ENCODE measurements at regions not wholly inside any gene's neighbourhood (a gene's known extent, or its start where the extent isn't known, plus 50 kb on each side); places are given as distances from the start of the nearest gene placed in this dataset.

GRCh38 chr20:48463916-48464315 lies 363.9 kb downstream of the PREX1 start:
- DNase-seq (ENCODE audit: low spot score): peak; percentile 70

GRCh38 chr20:48463096-48463720 lies 364.6 kb downstream of the PREX1 start:
- DNase-seq (ENCODE audit: low spot score): peak; percentile 44

GRCh38 chr20:48461735-48462119 lies 366.1 kb downstream of the PREX1 start:
- DNase-seq (ENCODE audit: low spot score): no peak

GRCh38 chr20:48461091-48461734 lies 366.6 kb downstream of the PREX1 start:
- DNase-seq (ENCODE audit: low spot score): peak; percentile 42

- no peak for DNase-seq (ENCODE audit: low spot score)
Measured at GRCh38 chr20:48460681-48461080, 367.1 kb downstream of the PREX1 start.

- no peak for DNase-seq (ENCODE audit: low spot score)
Measured at GRCh38 chr20:48459722-48460395, 367.9 kb downstream of the PREX1 start.

- no peak for DNase-seq (ENCODE audit: low spot score)
Measured at GRCh38 chr20:48458601-48459385, 369.0 kb downstream of the PREX1 start.

- no peak for DNase-seq (ENCODE audit: low spot score)
Measured at GRCh38 chr20:48458003-48458377, 369.8 kb downstream of the PREX1 start.

GRCh38 chr20:48457193-48458002 lies 370.4 kb downstream of the PREX1 start:
- no peak for DNase-seq (ENCODE audit: low spot score)

GRCh38 chr20:48456366-48457192 lies 371.2 kb downstream of the PREX1 start:
- DNase-seq (ENCODE audit: low spot score): no peak

GRCh38 chr20:48455651-48456365 lies 372.0 kb downstream of the PREX1 start:
- peak; percentile 78 for DNase-seq (ENCODE audit: low spot score)

- no peak for DNase-seq (ENCODE audit: low spot score)
Measured at GRCh38 chr20:48454671-48455490, 372.9 kb downstream of the PREX1 start.

- no peak for DNase-seq (ENCODE audit: low spot score)
Measured at GRCh38 chr20:48453477-48454093, 374.2 kb downstream of the PREX1 start.

GRCh38 chr20:48451401-48451800 lies 376.4 kb downstream of the PREX1 start:
- no peak for DNase-seq (ENCODE audit: low spot score)

GRCh38 chr20:48448666-48449600 lies 378.9 kb downstream of the PREX1 start:
- no peak for DNase-seq (ENCODE audit: low spot score)

GRCh38 chr20:48447456-48447855 lies 380.3 kb downstream of the PREX1 start:
- no peak for DNase-seq (ENCODE audit: low spot score)

GRCh38 chr20:48445827-48446226 lies 382.0 kb downstream of the PREX1 start:
- DNase-seq (ENCODE audit: low spot score): no peak
